GM19240 (cell line): ENCODE measurements at regions not wholly inside any gene's neighbourhood (a gene's known extent, or its start where the extent isn't known, plus 50 kb on each side); places are given as distances from the start of the nearest gene placed in this dataset.

ENCODE experiments used
- DNase-seq: peaks from one replicate; pipeline ENCODE4 v3.0.0; 2011; ENCODE audit warnings: low spot score; ENCODE audit not compliant: insufficient read length

DNA sequence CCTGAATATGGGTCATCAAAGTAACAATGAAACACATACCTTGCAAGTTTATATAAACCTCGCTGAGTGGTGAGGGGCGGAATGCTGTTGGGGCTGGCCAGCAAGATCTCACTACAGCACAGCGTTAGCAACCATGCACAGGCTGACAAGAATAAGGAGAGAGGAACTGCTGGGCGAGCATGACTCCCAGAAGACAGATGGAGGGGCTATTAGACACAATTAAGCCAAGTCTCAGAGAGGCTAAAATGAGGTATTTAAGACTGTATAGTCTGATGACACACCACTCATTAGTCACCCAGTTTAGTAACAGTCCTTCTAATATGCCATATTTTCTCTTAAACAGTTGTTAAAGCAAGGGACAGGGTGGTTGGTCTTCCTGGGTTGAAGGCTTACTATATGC, 340.2 kb upstream of the NR5A2 start:
- no peak for DNase-seq

- no peak for DNase-seq
Measured at GRCh38 chr1:199688133-199688676, 339.3 kb upstream of the NR5A2 start.

- DNase-seq, result no peak
Measured at GRCh38 chr1:199688774-199689173, 338.7 kb upstream of the NR5A2 start.

GRCh38 chr1:199690496-199690895, 337.0 kb upstream of the NR5A2 start:
- DNase-seq, result no peak

- no peak for DNase-seq
Measured at GRCh38 chr1:199691540-199691939, 336.0 kb upstream of the NR5A2 start.

DNA sequence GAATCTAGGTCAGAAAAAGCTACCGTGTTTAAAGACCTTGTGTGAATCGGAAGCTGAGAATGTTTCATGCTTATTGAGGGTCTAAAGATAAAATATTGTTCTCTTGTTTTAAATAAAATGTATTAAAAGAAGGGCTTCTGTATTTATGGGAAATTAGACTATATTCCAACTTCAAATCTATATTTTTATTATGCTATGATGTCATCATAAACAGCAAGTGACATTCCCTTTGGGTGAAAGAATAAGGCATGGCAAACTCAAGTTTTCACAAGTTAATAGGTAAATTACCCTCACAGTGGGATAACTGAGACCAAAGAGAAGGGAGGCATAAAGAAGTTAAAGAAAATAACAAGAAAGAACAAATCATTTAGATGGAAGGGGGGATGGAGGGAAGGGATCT, 333.8 kb upstream of the NR5A2 start:
- no peak for DNase-seq

- DNase-seq, result no peak
Measured at GRCh38 chr1:199696225-199696624, 331.3 kb upstream of the NR5A2 start.

DNA sequence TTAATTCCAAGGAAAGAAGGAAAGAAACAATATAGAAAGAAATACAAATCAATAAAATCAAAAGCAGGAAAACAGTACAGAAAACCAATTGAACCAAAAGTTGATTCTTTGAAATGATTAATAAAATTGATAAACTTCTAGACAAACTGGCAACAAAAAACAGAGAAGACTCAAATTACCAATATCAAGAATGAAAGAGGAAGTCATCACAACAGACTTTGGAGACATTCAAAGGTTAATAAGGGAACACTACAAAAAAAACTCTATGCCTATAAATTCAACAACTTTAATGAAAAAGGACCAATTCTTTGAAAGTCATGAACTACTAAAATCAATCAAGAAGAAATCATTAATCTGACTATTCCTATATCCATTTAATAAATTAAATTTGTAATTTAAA, 329.3 kb upstream of the NR5A2 start:
- DNase-seq, result no peak

DNA sequence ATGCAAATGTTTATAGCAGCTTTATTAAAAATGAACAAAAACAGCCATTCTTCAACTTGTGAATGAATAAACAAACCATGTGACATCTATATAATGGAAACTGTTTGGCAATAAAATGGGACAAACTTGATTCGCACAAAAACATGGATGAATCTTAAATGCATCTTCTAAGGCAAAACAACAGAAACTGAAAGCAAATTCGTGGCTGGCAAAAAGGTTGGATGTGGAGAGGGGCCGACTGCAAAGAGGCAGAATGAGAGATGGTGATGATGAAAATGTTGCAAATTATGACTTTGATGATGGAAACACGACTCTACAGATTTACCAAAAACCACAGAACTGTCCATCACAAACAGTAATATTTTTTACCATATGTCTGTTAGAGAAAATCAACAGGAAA, 327.0 kb upstream of the NR5A2 start:
- no peak for DNase-seq

GRCh38 chr1:199701726-199702125, 325.8 kb upstream of the NR5A2 start:
- DNase-seq, result no peak

- DNase-seq, result no peak
Measured at GRCh38 chr1:199704231-199704630, 323.3 kb upstream of the NR5A2 start.

DNA sequence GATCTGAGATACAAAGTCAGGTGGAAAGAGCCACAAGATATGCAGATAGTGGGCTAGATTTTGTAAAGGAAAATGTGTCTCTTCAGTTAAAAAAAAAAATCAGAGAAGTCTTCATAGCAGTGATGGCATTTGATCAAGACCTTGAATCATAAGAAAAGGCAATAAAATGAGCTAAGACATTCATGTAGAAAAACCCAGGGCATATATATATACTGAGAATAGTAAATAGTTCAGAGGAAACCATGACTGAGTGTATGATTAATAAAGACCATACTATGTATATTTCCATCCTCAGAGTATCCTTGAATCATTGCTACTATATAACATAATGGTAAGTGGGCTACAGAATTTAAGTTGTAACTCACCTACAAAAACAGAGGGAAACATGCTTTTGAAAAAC, 321.7 kb upstream of the NR5A2 start:
- DNase-seq, result no peak

DNA sequence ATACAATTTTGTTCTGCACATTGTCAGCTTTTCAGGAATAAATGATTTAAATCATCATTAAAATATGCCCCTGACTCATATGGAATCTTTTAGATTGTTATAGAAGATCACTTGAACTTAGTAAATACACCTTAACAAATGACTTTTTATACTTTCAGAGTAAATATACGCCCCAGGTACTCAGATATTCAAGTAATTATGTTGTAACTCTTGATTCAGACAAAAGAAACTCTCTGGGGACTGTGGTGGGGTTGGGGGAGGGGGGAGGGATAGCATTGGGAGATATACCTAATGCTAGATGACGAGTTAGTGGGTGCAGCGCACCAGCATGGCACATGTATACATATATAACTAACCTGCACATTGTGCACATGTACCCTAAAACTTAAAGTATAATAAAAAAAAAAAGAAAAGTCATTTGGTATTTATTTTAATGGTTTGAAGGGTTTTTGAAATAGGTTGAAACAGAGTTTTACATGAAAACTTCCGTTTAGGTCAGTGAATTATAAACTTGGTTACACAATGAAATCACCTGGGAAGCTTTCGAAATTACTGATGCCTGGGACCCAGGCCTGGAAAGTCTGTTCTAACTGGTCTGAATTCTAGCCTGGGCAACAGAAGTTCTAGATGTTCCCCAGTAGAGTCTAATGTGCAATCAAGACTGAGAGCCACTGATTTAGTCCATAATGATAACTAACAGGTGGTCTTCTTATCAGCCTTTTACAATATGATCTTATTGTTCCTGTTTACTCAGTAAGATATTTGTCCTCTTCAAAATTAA, 320.5 kb upstream of the NR5A2 start:
- DNase-seq, result no peak

GRCh38 chr1:199710974-199711373, 316.5 kb upstream of the NR5A2 start:
- no peak for DNase-seq

DNA sequence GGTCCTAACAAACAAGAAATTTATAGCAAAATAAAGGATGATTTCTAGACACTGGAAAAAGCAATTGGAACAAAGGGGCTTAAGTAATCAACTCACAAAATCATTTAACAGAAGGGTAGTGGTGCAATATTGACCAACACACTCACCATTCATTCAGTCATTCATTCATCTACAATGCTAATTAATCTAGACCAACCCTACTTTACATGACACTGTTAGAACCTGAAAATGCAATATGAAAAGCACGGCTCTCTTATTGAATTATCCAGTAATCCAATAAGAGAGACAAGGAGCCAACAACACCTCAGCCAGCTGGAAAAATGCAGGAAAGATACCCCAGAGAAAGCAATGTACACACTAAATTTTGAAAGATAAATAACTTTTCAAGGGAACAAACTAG, 310.8 kb upstream of the NR5A2 start:
- DNase-seq, result no peak

- no peak for DNase-seq
Measured at GRCh38 chr1:199719156-199719842, 308.2 kb upstream of the NR5A2 start.

DNA sequence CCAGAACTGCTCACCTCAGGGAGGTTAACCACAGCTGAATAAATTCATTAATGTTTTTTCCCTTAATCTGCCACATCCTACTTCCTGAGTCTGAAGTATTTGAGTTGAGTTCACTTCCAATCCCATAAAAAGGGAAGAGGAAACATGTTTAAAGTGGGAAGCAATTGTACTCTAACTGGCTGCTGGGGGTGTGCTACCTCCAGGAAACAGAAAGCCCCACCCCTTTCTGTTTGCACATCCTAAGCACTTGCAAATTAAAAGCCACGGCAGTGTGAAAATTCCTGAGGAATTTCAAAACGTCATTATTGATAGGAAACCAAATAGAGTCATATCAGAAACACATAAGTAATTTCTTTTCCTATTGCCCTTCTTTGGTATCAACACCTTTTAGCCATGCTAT, 307.0 kb upstream of the NR5A2 start:
- no peak for DNase-seq

DNA sequence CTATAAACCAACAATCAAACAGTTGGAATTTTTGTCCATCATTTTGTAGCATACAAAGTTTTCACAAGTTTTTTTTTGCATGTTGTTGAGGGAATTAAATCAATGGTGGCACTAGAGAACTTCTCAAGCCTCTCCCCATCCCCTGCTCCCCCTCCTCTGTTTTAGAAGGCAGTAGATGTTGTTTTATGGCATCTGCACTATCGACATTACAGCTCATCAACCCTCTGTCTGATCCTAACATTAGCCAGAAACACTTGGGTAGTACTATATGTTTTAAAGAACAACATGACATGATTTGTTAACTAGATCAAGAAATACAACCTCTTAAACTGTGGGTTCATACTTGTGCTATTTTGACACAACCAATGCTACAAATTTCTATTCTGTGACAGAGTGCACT, 306.5 kb upstream of the NR5A2 start:
- DNase-seq, result no peak

- no peak for DNase-seq
Measured at GRCh38 chr1:199723250-199723956, 304.1 kb upstream of the NR5A2 start.

GRCh38 chr1:199724049-199724448, 303.5 kb upstream of the NR5A2 start:
- no peak for DNase-seq

GRCh38 chr1:199725002-199725565, 302.4 kb upstream of the NR5A2 start:
- no peak for DNase-seq

DNA sequence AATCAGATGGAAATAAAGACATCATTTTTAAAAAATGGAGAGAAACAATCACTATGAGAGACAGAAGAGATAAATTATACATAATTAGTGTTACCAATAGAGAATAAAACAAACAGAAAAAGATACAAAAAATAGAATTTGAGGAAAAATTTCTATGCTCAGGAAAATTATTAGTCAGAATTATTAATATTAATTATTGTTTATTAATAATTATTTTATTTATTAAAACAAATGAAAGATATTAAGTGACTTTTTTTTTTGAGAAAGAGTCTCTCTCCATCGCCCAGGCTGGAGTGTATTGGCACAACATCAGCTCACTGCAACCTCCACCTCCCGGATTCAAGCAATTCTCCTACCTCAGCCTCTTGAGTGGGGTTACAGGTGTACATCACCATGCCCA, 299.8 kb upstream of the NR5A2 start:
- no peak for DNase-seq
